Fibroblast of lung (primary cell): ENCODE measurements at regions not wholly inside any gene's neighbourhood (a gene's known extent, or its start where the extent isn't known, plus 50 kb on each side); places are given as distances from the start of the nearest gene placed in this dataset.

Experiments used
- DNase-seq, 2 donors: peaks; one replicate each; pipeline versions ENCODE4 v3.0.0 to v3.0.0-alpha.2; 2010; ENCODE audit warnings: low read depth in 2 of 2
- H2AFZ ChIP-seq: 2 replicates; pipeline ENCODE4 v1.5.1; 2012; ENCODE audit warnings: low read length, control low read depth, inconsistent platforms
- H3K27ac ChIP-seq: 2 replicates; pipeline ENCODE4 v1.5.1; 2011; ENCODE audit warnings: low read length, control low read depth; ENCODE audit not compliant: insufficient read depth
- H3K27me3 ChIP-seq: 2 replicates; pipeline ENCODE4 v1.5.1; 2011; ENCODE audit warnings: mild to moderate bottlenecking, low read length; ENCODE audit not compliant: control insufficient read depth, insufficient read depth
- H3K36me3 ChIP-seq: 2 replicates; pipeline ENCODE4 v1.5.1; 2011; ENCODE audit warnings: low read length; ENCODE audit not compliant: control insufficient read depth, insufficient read depth
- H3K4me1 ChIP-seq: 2 replicates; pipeline ENCODE4 v1.5.1; 2011; ENCODE audit warnings: low read length; ENCODE audit not compliant: control insufficient read depth, insufficient read depth; ENCODE audit errors: extremely low read depth
- H3K4me2 ChIP-seq: 2 replicates; pipeline ENCODE4 v1.5.1; 2011; ENCODE audit warnings: low read length, control low read depth; ENCODE audit not compliant: insufficient read depth; ENCODE audit errors: extremely low read depth
- H3K4me3 ChIP-seq, 4 experiments: fragments of 200-600 bp in 1 of 4; sonication (generic) in 1 of 4; replicated peaks in 1 of 4; 2 replicates each; pipeline ENCODE4 v1.5.1; 2011 to 2016; ENCODE audit warnings: low read length in 4 of 4, low read depth in 3 of 4, mild to moderate bottlenecking in 3 of 4, control low read depth in 2 of 4, inconsistent platforms in 1 of 4, mixed read lengths in 1 of 4; ENCODE audit not compliant: insufficient read depth in 1 of 4; ENCODE audit errors: control extremely low read depth in 1 of 4
- H3K79me2 ChIP-seq: 2 replicates; pipeline ENCODE4 v1.5.1; 2012; ENCODE audit warnings: mild to moderate bottlenecking, low read length, inconsistent platforms; ENCODE audit not compliant: control insufficient read depth, insufficient read depth
- H3K9ac ChIP-seq: 2 replicates; pipeline ENCODE4 v1.5.1; 2011; ENCODE audit warnings: mild to moderate bottlenecking, low read length, control low read depth; ENCODE audit not compliant: insufficient read depth
- H3K9me3 ChIP-seq: 2 replicates; pipeline ENCODE4 v1.5.1; 2012; ENCODE audit warnings: low read depth, low read length; ENCODE audit not compliant: control insufficient read depth, insufficient read depth
- H4K20me1 ChIP-seq: 2 replicates; pipeline ENCODE4 v1.5.1; 2011; ENCODE audit warnings: low read length; ENCODE audit not compliant: control insufficient read depth, insufficient read depth; ENCODE audit errors: extremely low read depth
- EZH2 ChIP-seq: IDR thresholded peaks from 2 replicates; pipeline ENCODE4 v1.5.1; 2012; ENCODE audit warnings: low read length, control low read depth, mild to moderate bottlenecking; ENCODE audit errors: missing control alignments
- TF ChIP-seq, protein P1 (sequence below), 2 donors: IDR thresholded peaks in 1 of 2; conservative IDR thresholded peaks in 1 of 2; 1 replicate in 1 of 2; 2 replicates in 1 of 2; pipeline ENCODE4 v1.5.1; 2011 to 2012; ENCODE audit warnings: low read length in 2 of 2, control low read depth in 1 of 2, inconsistent platforms in 1 of 2, low read depth in 1 of 2, mild to moderate bottlenecking in 1 of 2

DNA sequence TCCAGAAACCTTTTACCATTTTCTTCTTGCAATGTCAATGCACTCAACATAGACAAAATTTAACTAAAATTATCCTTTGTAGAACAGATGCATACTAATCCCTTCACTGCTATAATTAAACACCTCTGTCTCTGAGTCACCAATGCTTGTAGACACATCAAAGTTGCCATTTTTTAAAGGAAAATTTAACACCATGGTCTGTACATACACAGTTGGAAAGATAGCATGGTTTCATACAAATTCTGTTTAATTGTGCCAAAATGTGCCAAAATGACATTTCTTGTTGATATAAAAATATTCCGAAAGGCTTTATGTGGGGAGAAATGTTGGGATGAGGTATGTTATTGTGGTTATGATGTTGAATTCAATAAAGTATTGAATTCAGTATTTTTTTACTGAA lies 125.8 kb downstream of the NEUROD6 start:
- H3K4me3 ChIP-seq: no peak overlapping the region
- no peak overlapping the region for H3K4me2 ChIP-seq
- H4K20me1 ChIP-seq: no peaks in the 10 kb centered on the region
- TF ChIP-seq, protein P1, sequence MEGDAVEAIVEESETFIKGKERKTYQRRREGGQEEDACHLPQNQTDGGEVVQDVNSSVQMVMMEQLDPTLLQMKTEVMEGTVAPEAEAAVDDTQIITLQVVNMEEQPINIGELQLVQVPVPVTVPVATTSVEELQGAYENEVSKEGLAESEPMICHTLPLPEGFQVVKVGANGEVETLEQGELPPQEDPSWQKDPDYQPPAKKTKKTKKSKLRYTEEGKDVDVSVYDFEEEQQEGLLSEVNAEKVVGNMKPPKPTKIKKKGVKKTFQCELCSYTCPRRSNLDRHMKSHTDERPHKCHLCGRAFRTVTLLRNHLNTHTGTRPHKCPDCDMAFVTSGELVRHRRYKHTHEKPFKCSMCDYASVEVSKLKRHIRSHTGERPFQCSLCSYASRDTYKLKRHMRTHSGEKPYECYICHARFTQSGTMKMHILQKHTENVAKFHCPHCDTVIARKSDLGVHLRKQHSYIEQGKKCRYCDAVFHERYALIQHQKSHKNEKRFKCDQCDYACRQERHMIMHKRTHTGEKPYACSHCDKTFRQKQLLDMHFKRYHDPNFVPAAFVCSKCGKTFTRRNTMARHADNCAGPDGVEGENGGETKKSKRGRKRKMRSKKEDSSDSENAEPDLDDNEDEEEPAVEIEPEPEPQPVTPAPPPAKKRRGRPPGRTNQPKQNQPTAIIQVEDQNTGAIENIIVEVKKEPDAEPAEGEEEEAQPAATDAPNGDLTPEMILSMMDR (conservative IDR thresholded peaks at IDR 0.05 in 1 of 2, IDR thresholded peaks at IDR 0.05 in 1 of 2; ENCODE audit: low read depth in 1 of 2, low read length in 2 of 2): no peak
- TF ChIP-seq EZH2: no peak
- no peaks in the 10 kb centered on the region for H3K9me3 ChIP-seq
- H3K27ac ChIP-seq: no peak overlapping the region
- no peaks in the 10 kb centered on the region for H3K27me3 ChIP-seq
- H3K9ac ChIP-seq: no peak overlapping the region
- DNase-seq: no peak
- no peaks in the 10 kb centered on the region for H3K79me2 ChIP-seq
- H2AFZ ChIP-seq: no peak overlapping the region
- no peaks in the 10 kb centered on the region for H3K4me1 ChIP-seq
- no peaks in the 10 kb centered on the region for H3K36me3 ChIP-seq

GRCh38 chr7:31211281-31211680 lies 129.2 kb downstream of the NEUROD6 start:
- H3K79me2 ChIP-seq: no peaks in the 10 kb centered on the region
- no peaks in the 10 kb centered on the region for H3K9me3 ChIP-seq
- H3K9ac ChIP-seq: no peak overlapping the region
- TF ChIP-seq EZH2: no peak
- TF ChIP-seq, protein P1 (conservative IDR thresholded peaks at IDR 0.05 in 1 of 2, IDR thresholded peaks at IDR 0.05 in 1 of 2; ENCODE audit: low read depth in 1 of 2, low read length in 2 of 2): no peak
- no peak overlapping the region for H3K4me3 ChIP-seq
- H3K27me3 ChIP-seq: no peaks in the 10 kb centered on the region
- H2AFZ ChIP-seq: no peak overlapping the region
- no peak overlapping the region for H3K27ac ChIP-seq
- H4K20me1 ChIP-seq: no peaks in the 10 kb centered on the region
- H3K4me1 ChIP-seq: no peaks in the 10 kb centered on the region
- H3K4me2 ChIP-seq: no peak overlapping the region
- H3K36me3 ChIP-seq: no peaks in the 10 kb centered on the region
- no peak for DNase-seq

- H3K79me2 ChIP-seq: no peaks in the 10 kb centered on the region
- H3K27me3 ChIP-seq: no peaks in the 10 kb centered on the region
- no peak overlapping the region for H3K4me2 ChIP-seq
Observed at GRCh38 chr7:31204071-31204470, 136.5 kb downstream of the NEUROD6 start.

More at GRCh38 chr7:31204071-31204470, 136.5 kb downstream of the NEUROD6 start:
- no peaks in the 10 kb centered on the region for H3K9me3 ChIP-seq
- no peaks in the 10 kb centered on the region for H4K20me1 ChIP-seq
- H3K36me3 ChIP-seq: no peaks in the 10 kb centered on the region
- H3K4me3 ChIP-seq: no peak overlapping the region
- H2AFZ ChIP-seq: no peak overlapping the region
- DNase-seq: no peak
- H3K9ac ChIP-seq: no peak overlapping the region
- no peaks in the 10 kb centered on the region for H3K4me1 ChIP-seq
- H3K27ac ChIP-seq: no peak overlapping the region
- TF ChIP-seq, protein P1 (conservative IDR thresholded peaks at IDR 0.05 in 1 of 2, IDR thresholded peaks at IDR 0.05 in 1 of 2; ENCODE audit: low read depth in 1 of 2, low read length in 2 of 2): no peak
- TF ChIP-seq EZH2: no peak
